ENCODE measurements at regions not wholly inside any gene's neighbourhood (a gene's known extent, or its start where the extent isn't known, plus 50 kb on each side); places are given as distances from the start of the nearest gene placed in this dataset.

GRCh38 chr2:59959944-59960343 lies 593.5 kb downstream of the BCL11A start:
- no peak for DNase-seq

GRCh38 chr2:59957504-59957903 lies 596.0 kb downstream of the BCL11A start:
- no peak for DNase-seq

GRCh38 chr2:59956981-59957380 lies 596.5 kb downstream of the BCL11A start:
- DNase-seq, result no peak

- DNase-seq, result no peak
Observed at GRCh38 chr2:59947917-59948541, 605.4 kb downstream of the BCL11A start.

GRCh38 chr2:59947209-59947608 lies 606.2 kb downstream of the BCL11A start:
- DNase-seq, result no peak

GRCh38 chr2:59939236-59939635 lies 614.2 kb downstream of the BCL11A start:
- no peak for DNase-seq

- DNase-seq, result no peak
Observed at GRCh38 chr2:59938181-59938580, 615.3 kb downstream of the BCL11A start.

GRCh38 chr2:59936048-59936447 lies 617.4 kb downstream of the BCL11A start:
- no peak for DNase-seq

- no peak for DNase-seq
Observed at GRCh38 chr2:59935005-59935404, 618.4 kb downstream of the BCL11A start.

- DNase-seq, result no peak
Observed at GRCh38 chr2:59933948-59934347, 619.5 kb downstream of the BCL11A start.

GRCh38 chr2:59932341-59932740 lies 621.1 kb downstream of the BCL11A start:
- DNase-seq, result no peak

- DNase-seq, result no peak
Observed at GRCh38 chr2:59930430-59930829, 623.0 kb downstream of the BCL11A start.

- DNase-seq, result no peak
Observed at GRCh38 chr2:59926731-59927130, 626.7 kb downstream of the BCL11A start.

- no peak for DNase-seq
Observed at GRCh38 chr2:59925321-59925720, 628.1 kb downstream of the BCL11A start.

GRCh38 chr2:59924346-59924745 lies 629.1 kb downstream of the BCL11A start:
- no peak for DNase-seq

GRCh38 chr2:59922450-59922849 lies 631.0 kb downstream of the BCL11A start:
- no peak for DNase-seq

- DNase-seq, result no peak
Observed at GRCh38 chr2:59921743-59922142, 631.7 kb downstream of the BCL11A start.

- no peak for DNase-seq
Observed at GRCh38 chr2:59920961-59921360, 632.5 kb downstream of the BCL11A start.

GRCh38 chr2:59920307-59920706 lies 633.1 kb downstream of the BCL11A start:
- DNase-seq, result no peak

- no peak for DNase-seq
Observed at GRCh38 chr2:59919579-59919978, 633.9 kb downstream of the BCL11A start.

GRCh38 chr2:59912042-59912441 lies 641.4 kb downstream of the BCL11A start:
- DNase-seq, result no peak

GRCh38 chr2:59910166-59910565 lies 643.3 kb downstream of the BCL11A start:
- DNase-seq, result no peak

GRCh38 chr2:59909147-59909546 lies 644.3 kb downstream of the BCL11A start:
- no peak for DNase-seq

- no peak for DNase-seq
Observed at GRCh38 chr2:59905731-59906130, 647.7 kb downstream of the BCL11A start.

- no peak for DNase-seq
Observed at GRCh38 chr2:59903994-59904544, 649.4 kb downstream of the BCL11A start.
